GM23248 (cell line): ENCODE measurements at regions not wholly inside any gene's neighbourhood (a gene's known extent, or its start where the extent isn't known, plus 50 kb on each side); places are given as distances from the start of the nearest gene placed in this dataset.
A peak's percentile ranks its signal among the peaks of the same experiment; 100 is the strongest.

Source experiments
- DNase-seq: peaks from one replicate; pipeline ENCODE4 v3.0.0-alpha.2; 2015
- H2AFZ ChIP-seq: fragments of 200-600 bp; sonication (generic); 2 replicates; pipeline ENCODE4 v1.6.1; 2016; ENCODE audit warnings: antibody characterized with exemption
- H3F3A ChIP-seq: fragments of 200-600 bp; sonication (generic); 2 replicates; pipeline ENCODE4 v1.6.1; 2016; ENCODE audit warnings: mild to moderate bottlenecking, antibody characterized with exemption, mixed run types; ENCODE audit not compliant: insufficient read depth
- H3K27ac ChIP-seq: fragments of 200-600 bp; sonication (generic); 2 replicates; pipeline ENCODE4 v1.5.1; 2016; ENCODE audit warnings: mild to moderate bottlenecking
- H3K27me3 ChIP-seq: fragments of 200-600 bp; sonication (generic); replicated peaks from 2 replicates; pipeline ENCODE4 v1.6.1; 2016; ENCODE audit warnings: mild to moderate bottlenecking; ENCODE audit not compliant: insufficient read depth
- H3K36me3 ChIP-seq: fragments of 200-600 bp; sonication (generic); 2 replicates; pipeline ENCODE4 v1.6.1; 2016; ENCODE audit warnings: low read depth, mild to moderate bottlenecking
- H3K4me1 ChIP-seq: fragments of 200-600 bp; sonication (generic); 2 replicates; pipeline ENCODE4 v1.6.1; 2016; ENCODE audit warnings: mild to moderate bottlenecking; ENCODE audit not compliant: insufficient read depth
- H3K4me2 ChIP-seq: fragments of 200-600 bp; sonication (generic); one replicate; pipeline ENCODE4 v1.6.1; 2016; ENCODE audit warnings: mild to moderate bottlenecking; ENCODE audit not compliant: unreplicated experiment
- H3K4me3 ChIP-seq: fragments of 200-600 bp; sonication (generic); 2 replicates; pipeline ENCODE4 v1.5.1; 2016; ENCODE audit warnings: mild to moderate bottlenecking
- H3K79me2 ChIP-seq: fragments of 200-600 bp; sonication (generic); 2 replicates; pipeline ENCODE4 v1.6.1; 2016; ENCODE audit warnings: mild to moderate bottlenecking; ENCODE audit not compliant: insufficient read depth
- H3K9ac ChIP-seq: fragments of 200-600 bp; sonication (generic); 2 replicates; pipeline ENCODE4 v1.6.1; 2016; ENCODE audit warnings: mild to moderate bottlenecking
- H3K9me2 ChIP-seq: fragments of 200-600 bp; sonication (generic); 2 replicates; pipeline ENCODE4 v1.6.1; 2016; ENCODE audit warnings: mixed run types, mild to moderate bottlenecking, moderate library complexity; ENCODE audit not compliant: insufficient read depth
- H3K9me3 ChIP-seq: fragments of 200-600 bp; sonication (generic); one replicate; pipeline ENCODE4 v1.6.1; 2017; ENCODE audit warnings: low read depth
- H4K20me1 ChIP-seq: fragments of 200-600 bp; sonication (generic); 2 replicates; pipeline ENCODE4 v1.6.0; 2016; ENCODE audit not compliant: insufficient read depth
- EZH2 ChIP-seq: fragments of 200-600 bp; sonication (generic); IDR thresholded peaks from 2 replicates; pipeline ENCODE4 v1.6.1; 2018; ENCODE audit warnings: antibody characterized with exemption, mild to moderate bottlenecking; ENCODE audit not compliant: insufficient read depth, poor library complexity, severe bottlenecking
- EZH2phosphoT487 ChIP-seq: fragments of 200-600 bp; sonication (generic); IDR thresholded peaks from 2 replicates; pipeline ENCODE4 v1.6.1; 2018; ENCODE audit warnings: antibody characterized with exemption, moderate library complexity, mild to moderate bottlenecking, low read depth; ENCODE audit not compliant: insufficient read depth
- WGBS, 2 experiments: methylation state at CpG; one replicate each; pipeline ENCODE4 v1.1.6; 2015 to 2017; ENCODE audit warnings: low lambda C conversion rate in 2 of 2, low coverage in 1 of 2; ENCODE audit errors: missing lambda C conversion rate in 2 of 2; 5-methylcytosine and 5-hydroxymethylcytosine counted together
- in situ Hi-C: fragments of 300-500 bp; cut with MboI; formaldehyde crosslinking; loops from 2 replicates; pipeline ENCODE4 v1.15.0; 2020

DNA sequence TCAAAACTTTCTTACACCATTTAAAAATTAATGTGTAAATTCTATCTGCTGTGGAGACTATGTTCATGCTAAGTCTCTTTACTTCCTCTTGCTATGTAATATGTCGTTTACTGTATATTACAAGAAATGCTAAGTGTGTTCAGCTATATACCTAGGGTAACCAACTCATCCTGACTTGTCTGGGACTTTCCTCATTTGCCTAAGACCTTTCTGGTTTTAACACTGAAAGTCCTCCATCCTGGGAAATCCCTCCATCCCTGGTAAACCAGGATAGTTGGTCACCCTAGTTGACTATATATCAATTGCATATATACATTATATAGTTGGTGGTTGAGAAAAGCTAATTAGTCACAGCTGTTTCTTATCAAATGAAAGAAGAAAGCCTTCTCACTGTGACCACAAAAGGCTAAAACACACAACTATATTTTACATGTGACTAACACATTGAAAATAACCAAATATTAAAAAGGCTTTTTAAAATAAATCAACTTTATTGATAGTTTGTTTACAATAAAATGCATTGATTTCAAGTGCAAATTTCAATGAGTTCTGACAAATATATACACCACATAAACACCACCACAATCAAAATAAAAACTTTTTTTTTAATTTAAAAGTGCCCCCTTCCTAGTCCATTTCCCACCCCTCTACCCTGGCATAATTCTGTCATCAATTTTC lies 167.7 kb upstream of the INHBA start:
- no peaks in the 10 kb centered on the region for H3K9me3 ChIP-seq
- no peaks in the 10 kb centered on the region for H3K79me2 ChIP-seq
- no peak for TF ChIP-seq EZH2
- TF ChIP-seq EZH2phosphoT487 = no peak
- H3K4me2 ChIP-seq = peak overlapping the region; percentile 63
- no peaks in the 10 kb centered on the region for H3K9me2 ChIP-seq
- no peaks in the 10 kb centered on the region for H3K36me3 ChIP-seq
- WGBS, 2 experiments = 31 to 41% methylated on average over 1 of the region's 1 CpG
- DNase-seq = peak; percentile 17
- H3K4me1 ChIP-seq = peaks cover 40% of the 10 kb centered on the region
- H4K20me1 ChIP-seq = no peaks in the 10 kb centered on the region
- peak overlapping the region; percentile 76 for H2AFZ ChIP-seq
- peak overlapping the region; percentile 10 for H3K4me3 ChIP-seq
- H3K9ac ChIP-seq = peak overlapping the region; percentile 50
- no peaks in the 10 kb centered on the region for H3K27me3 ChIP-seq
- H3K27ac ChIP-seq = peak overlapping the region; percentile 74
- H3F3A ChIP-seq = peaks cover 23% of the 10 kb centered on the region
- in situ Hi-C loops = no loop called here

DNA sequence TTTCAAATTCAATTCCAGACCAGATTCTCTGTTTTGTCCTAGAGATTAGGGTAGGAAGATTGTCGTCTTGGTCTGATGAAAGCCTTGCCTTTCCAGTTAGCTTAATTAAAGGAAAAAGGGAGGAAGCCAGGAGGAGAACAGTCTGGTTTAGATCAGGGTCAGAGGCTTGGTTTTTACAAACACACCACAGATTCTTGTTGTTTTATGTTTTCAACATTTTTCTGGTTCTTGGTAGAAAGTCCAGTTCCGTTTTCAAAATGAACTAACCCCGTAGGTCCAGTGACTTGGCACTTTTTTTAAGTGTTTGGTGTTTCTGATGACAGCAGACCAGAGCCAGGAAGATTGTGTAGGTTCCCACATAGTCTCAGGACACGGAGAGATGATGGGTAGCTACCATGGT lies 167.1 kb upstream of the INHBA start:
- Histone ChIP-seq H4K20me1 (no peaks in the 10 kb centered on the region), H3K9me2 (no peaks in the 10 kb centered on the region), H3K4me2 (peak overlapping the region; percentile 63), H2AFZ (peak overlapping the region; percentile 76), H3K9me3 (no peaks in the 10 kb centered on the region), H3K27me3 (no peaks in the 10 kb centered on the region), H3K4me1 (peaks cover 40% of the 10 kb centered on the region), H3K36me3 (no peaks in the 10 kb centered on the region), H3F3A (peaks cover 23% of the 10 kb centered on the region), H3K4me3 (peak overlapping the region; percentile 10), H3K79me2 (no peaks in the 10 kb centered on the region), H3K27ac (peak overlapping the region; percentile 74), H3K9ac (peak overlapping the region; percentile 50)
- WGBS, 2 experiments = 4 to 7% methylated on average over 4 of the region's 4 CpGs
- peak; percentile 54 for DNase-seq
- TF ChIP-seq EZH2phosphoT487 (no peak), EZH2 (no peak)
- in situ Hi-C loops = no loop called here

DNA sequence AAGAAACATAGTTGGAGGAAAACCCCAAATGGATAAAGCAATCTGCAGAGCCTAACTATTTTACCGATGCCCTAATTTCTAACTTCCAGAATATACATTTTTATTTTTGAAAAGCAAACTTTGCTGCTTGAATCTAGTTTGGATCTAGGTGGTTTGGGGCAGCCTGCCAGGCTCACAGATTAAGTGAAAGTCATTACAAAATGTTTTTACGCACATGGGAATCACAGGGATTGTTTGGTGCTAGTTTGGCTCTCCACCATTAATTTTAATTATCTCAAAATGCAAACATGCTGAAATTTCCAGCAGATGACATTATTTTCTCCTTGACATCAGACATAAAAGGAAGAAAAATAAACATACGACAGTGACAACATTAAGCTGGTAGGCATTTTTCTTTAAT lies 166.7 kb upstream of the INHBA start:
- peak; percentile 60 for DNase-seq
- H3K4me1 ChIP-seq = peaks cover 40% of the 10 kb centered on the region
- no peaks in the 10 kb centered on the region for H4K20me1 ChIP-seq
- in situ Hi-C loops = no loop called here
- no peaks in the 10 kb centered on the region for H3K9me3 ChIP-seq
- H3K4me3 ChIP-seq = peak overlapping the region; percentile 10
- TF ChIP-seq EZH2 (no peak), EZH2phosphoT487 (no peak)
- H3K27ac ChIP-seq = peak overlapping the region; percentile 74
- H3K4me2 ChIP-seq = peak overlapping the region; percentile 63
- H3K9ac ChIP-seq = peak overlapping the region; percentile 50
- H3K9me2 ChIP-seq = no peaks in the 10 kb centered on the region
- no peaks in the 10 kb centered on the region for H3K36me3 ChIP-seq
- H3K79me2 ChIP-seq = no peaks in the 10 kb centered on the region
- peak overlapping the region; percentile 76 for H2AFZ ChIP-seq
- H3K27me3 ChIP-seq = no peaks in the 10 kb centered on the region
- WGBS, 2 experiments = 23 to 28% methylated on average over 3 of the region's 3 CpGs
- H3F3A ChIP-seq = peaks cover 23% of the 10 kb centered on the region

DNA sequence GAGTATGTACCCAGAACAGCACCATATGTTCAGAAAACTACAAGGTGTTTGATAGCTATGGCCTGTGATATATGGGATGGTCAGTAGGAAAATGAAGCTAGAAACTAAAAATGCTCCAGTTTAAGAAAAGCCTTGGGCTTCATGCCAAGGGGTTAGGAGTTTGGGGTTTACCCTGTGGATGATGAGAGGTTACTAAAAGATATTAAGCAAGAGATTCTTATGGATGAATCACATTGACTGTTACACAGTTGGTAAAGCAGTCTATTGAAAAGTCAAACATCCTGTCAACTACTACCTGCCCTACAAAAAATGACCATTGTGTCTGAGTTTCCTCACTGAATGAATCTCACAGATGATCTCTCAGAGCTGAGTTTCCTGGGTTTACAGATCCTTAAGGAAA lies 166.2 kb upstream of the INHBA start:
- Histone ChIP-seq H3K79me2 (no peaks in the 10 kb centered on the region), H3K9me3 (no peaks in the 10 kb centered on the region), H3K27ac (peak overlapping the region; percentile 74), H3K4me3 (0 out of 2 replicates have a peak overlapping the region, but pooled peaks have one; percentile 10), H3K4me2 (peak overlapping the region; percentile 63), H3K27me3 (no peaks in the 10 kb centered on the region), H2AFZ (no peak overlapping the region), H3F3A (peaks cover 23% of the 10 kb centered on the region), H3K36me3 (no peaks in the 10 kb centered on the region), H4K20me1 (no peaks in the 10 kb centered on the region), H3K9me2 (no peaks in the 10 kb centered on the region), H3K9ac (0 out of 2 replicates have a peak overlapping the region, but pooled peaks have one; percentile 50), H3K4me1 (peaks cover 40% of the 10 kb centered on the region)
- TF ChIP-seq EZH2phosphoT487 = no peak
- TF ChIP-seq EZH2 = no peak
- in situ Hi-C loops = no loop called here
- peak; percentile 82 for DNase-seq

DNA sequence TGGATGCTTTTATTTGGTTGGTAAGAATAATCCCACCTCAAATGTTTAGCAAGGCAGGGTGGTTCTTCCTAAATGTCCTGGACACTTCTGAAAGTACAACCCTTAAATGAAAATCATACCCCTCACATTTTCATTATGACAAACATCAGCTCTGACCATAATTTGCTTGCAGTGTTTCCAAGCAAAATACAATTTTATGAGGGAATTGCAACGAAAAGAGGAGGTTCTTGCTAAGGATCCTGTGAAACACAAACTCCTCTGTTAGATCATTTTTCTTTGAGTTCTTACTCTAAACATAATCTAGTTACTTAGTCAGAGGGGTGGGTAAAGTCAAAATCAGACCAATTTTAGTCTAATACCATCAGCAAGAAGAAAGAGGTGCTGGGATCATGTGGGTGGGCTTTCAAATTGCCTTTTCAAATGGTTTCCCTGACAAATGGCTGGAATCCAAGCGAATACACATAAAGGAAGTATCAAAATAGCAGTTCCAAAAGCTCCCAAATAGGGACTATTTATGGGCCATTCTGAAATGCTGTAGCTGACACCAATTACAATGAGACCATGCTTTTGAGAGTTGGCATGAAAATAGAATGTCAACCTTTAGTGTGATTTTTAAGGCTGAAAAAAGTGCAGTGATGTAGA lies 164.9 kb upstream of the INHBA start:
- WGBS, 2 experiments = 90 to 91% methylated on average over 2 of the region's 2 CpGs
- H3K36me3 ChIP-seq = no peaks in the 10 kb centered on the region
- in situ Hi-C loops = no loop called here
- no peaks in the 10 kb centered on the region for H3K9me2 ChIP-seq
- TF ChIP-seq EZH2 (no peak), EZH2phosphoT487 (no peak)
- no peaks in the 10 kb centered on the region for H3K9me3 ChIP-seq
- H3K4me3 ChIP-seq = no peak overlapping the region
- H3K27me3 ChIP-seq = no peaks in the 10 kb centered on the region
- no peaks in the 10 kb centered on the region for H3K79me2 ChIP-seq
- H4K20me1 ChIP-seq = no peaks in the 10 kb centered on the region
- peak; percentile 15 for DNase-seq
- no peak overlapping the region for H2AFZ ChIP-seq
- H3F3A ChIP-seq = peaks cover 23% of the 10 kb centered on the region
- H3K27ac ChIP-seq = no peak overlapping the region
- H3K4me2 ChIP-seq = no peak overlapping the region
- peaks cover 32% of the 10 kb centered on the region for H3K4me1 ChIP-seq
- no peak overlapping the region for H3K9ac ChIP-seq
